ENCODE measurements at regions not wholly inside any gene's neighbourhood (a gene's known extent, or its start where the extent isn't known, plus 50 kb on each side); places are given as distances from the start of the nearest gene placed in this dataset.
"Not testable (repeated sequence)": the region's sequence is repeated elsewhere in the genome, so short reads cannot be mapped to it uniquely, and the experiment has no call there.

DNA sequence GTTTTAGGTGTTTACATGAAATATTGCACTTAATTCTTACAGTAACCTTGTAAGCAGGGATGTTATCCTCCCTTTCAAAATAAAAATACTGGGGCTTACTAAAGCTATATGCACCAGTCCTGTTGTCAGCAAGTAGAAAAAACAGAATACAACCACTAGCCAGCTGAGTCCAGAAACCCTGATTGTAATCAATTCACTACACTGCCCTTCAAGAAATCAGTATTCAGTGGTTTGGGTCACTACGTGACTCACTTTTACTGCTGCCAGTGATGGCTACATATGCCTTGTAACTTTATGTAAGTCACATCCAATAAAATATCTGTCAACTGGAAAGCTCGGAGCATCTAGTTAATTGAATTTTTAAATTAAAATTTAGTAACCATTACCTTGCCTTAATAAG, 376.3 kb upstream of the DEPDC1 start:
- DNase-seq: no peak

DNA sequence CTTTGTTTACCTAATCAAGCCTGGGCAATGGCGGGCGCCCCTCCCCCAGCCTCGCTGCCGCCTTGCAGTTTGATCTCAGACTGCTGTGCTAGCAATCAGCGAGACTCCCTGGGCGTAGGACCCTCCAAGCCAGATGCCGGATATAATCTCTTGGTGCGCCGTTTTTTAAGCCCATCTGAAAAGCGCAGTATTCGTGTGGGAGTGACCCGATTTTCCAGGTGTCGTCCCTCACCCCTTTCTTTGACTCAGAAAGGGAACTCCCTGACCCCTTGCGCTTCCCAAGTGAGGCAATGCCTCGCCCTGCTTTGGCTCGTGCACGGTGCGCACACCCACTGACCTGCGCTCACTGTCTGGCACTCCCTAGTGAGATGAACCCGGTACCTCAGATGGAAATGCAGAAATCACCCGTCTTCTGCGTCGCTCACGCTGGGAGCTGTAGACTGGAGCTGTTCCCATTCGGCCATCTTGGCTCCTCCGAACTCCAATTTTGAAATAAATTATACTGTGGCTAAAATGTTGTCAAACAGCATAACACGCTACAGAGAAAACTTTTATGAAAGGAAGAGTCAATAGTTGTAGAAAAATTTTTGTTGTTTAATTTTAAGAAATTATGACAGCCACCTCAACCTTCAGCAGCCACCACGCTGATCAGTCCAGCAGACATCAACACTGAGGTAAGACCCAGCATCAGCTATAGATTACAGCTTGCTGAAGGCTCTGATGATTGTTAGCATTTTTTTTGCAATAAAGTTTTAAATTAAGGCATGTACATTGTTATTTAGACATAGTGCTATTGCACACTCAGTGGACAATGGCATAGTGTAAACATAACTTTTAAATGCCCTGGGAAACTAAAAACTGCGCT, 384.7 kb upstream of the DEPDC1 start:
- DNase-seq: not testable (repeated sequence)

DNA sequence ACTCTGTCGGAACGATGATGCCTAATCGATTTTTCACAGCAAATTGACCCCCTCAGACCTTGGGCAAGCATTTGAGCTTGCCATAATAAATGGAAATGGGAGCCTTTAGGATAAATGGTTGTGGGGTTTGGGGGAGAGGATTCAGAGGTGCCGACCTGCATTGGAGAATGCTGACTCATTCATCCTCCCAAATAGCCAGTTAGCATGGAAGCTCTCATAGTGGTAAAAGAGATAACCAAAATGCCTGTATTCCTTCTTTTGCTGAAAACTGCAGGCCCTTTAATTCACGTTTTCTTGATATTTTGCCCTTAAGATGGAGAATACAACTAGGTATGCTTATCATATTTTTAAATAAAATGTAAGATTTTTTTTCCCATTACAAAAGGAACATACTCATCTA, 392.6 kb upstream of the DEPDC1 start:
- no peak for DNase-seq

DNA sequence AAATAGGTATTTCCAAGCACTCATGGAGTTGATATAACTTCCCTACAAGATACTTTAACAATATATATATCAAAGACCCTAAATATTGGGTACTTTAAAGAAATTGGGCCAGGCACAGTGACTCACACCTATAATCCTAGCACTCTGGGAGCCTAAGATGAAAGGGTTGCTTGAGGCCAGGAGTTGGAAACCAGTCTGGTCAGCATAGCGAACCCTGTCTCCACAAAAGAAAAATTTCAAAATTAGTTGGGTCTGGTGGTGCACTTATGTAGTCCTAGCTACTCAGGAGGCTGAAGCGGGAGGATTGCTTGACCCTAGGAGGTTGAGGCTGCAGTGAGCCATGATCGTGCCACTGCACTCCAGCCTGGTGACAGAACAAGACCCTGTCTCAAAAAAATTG, 393.9 kb upstream of the DEPDC1 start:
- no peak for DNase-seq

DNA sequence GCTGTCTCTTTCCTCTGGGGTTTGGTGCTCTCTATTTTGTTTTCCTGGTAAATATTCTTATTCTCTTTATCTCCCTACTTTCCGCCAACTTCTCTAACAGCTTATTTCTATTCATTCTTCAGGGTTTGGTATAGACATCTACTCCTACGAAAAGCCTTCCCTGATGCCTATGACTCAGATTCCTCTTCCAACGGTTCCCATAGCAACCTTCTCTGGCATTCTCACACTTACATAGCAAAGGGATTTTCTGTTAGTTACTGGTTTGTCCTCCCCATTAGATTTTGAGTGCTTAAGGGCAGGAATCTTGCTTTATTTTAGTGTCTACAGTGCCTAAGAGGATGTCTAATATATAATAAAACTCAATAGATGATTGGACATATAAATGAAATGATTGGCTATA, 407.6 kb upstream of the DEPDC1 start:
- DNase-seq: no peak

DNA sequence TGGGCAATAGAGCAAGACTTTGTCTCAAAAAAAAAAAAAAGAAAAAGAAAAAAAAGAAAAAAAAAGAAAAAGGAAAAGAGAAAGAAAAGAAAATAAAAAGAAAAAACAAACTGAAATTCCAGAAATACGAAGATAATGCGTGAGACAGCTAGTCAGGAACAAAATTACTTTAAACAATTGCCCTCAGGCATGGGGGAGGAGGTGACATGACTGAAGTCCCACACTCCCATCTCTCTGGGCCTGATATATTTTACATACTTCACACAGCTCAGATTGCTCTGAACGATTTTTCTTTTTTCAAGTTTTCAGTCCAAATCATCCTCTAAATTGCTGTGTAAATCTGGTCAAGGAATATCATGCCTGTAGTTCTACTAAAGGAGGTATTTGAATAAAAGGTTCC, 409.5 kb upstream of the DEPDC1 start:
- DNase-seq: no peak

DNA sequence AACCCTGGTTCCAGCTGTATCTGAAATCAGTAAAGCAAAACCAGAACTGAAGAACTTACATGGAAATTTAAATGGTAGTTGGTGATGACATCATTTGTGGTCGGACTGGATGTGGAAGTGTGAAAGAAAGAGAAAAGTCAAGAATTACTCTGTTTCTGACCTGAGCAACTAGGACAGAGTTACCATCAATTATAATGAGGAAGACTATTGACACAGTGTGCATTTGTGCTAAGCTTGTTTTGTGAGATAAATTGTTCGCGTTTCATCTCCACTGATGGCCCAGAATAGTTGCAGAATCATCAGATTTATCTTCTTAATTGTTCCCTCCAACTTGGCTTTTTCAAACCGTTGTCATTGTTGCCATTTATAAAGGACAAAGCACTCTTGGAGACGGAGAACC, 410.6 kb upstream of the DEPDC1 start:
- DNase-seq: no peak

DNA sequence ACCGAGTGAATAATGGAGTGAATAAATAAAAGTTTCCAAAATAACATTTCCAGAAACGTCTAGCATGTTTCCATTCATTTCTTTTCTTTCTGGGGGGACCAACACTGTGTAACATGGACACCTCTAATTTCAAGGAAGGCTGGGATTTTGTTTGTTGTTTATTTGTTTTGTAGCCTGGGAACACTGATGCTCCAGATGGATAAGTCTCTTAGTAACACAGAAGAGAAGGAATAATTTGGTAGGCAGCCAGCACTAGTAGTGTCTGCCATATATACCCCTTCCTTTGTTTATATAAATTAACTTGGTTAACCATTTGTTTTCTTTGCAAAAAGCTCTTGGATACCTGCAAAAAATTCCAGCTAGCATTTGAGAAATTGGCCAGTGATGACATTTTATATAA, 411.4 kb upstream of the DEPDC1 start:
- DNase-seq: no peak

DNA sequence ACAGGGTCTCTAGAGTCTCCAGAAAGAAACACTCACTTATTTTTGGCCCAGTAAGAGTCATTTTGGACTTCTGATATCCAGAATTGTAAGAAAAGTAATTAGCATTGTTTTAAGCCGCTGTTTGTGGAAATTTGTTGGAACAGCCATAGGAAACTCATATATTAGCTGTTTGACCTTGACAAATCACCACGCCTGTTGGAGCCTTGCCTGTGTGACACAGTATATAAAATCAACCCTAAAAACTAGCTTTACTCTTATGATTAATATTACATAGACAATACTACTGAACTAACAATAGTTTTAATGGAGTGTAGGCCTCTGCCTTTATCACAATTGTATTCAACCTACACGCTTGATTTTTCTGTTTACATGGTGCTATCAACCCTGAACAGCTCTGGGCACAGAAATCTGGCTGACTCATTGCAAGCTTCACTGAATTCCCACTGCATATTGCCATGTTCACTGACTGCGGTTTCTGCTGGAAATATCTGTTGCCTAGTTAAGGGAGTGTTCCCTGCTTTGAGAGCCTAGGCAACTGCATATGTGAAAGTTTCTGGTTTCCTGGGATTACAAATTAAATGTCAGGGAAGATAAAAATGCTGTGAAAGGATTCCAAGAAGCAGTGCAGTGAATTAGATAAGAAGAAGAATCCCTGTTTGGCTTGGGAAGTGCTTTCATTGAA, 419.5 kb upstream of the DEPDC1 start:
- peak; percentile 53 for DNase-seq

DNA sequence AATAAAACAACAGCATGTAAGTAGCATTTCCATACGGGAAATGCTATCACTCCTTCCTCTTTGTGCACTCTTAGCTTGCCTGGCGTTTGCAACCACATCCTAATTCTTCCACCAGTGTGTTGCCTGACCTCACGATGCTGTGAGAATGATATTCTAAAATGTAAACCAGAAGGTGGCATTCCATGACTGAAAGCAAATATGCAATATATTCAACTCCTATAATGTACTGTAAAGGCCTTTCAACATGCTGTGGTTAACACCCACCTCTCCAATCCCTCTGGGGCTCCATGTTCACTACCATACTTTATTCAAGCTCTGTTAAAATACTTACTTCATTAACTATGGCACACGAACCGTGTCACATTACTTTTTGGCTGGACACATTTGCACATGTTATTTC, 420.6 kb upstream of the DEPDC1 start:
- no peak for DNase-seq

DNA sequence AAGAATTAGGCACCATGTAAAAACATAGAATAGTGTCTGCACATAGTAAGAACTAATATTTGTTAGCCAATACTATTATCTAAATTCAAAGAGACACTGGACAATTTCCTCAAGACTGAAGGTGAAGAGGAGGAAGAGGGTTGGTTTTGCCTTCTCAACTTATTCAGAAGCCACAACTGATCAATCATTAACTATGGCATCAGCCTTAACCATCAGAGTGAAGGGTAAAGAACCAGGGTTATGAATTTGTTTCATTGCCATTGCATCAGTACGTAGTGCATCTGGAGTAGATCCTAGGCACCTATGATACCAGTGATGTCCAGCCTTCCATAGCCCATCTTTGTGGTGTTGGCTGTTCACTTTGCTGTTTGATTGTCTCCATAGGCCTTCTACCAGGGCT, 421.7 kb upstream of the DEPDC1 start:
- no peak for DNase-seq

DNA sequence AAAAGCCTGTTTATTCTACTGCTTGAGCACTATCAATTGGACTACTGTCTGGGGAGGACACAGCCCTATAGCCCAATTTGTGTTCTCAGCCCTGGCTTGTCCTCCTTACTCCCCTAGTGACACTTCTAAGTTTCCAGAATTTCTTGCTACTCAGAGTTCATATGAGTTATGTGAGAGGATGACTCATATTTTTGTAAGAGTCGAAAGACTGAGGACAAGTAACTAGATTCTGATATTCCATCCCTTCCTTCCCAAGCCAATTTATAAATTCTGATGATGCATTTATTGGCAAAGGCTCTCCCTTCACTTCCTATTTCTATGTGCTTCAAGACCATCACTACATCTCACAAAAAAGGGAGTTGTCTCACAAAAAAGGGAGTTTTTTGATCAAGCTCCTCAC, 422.2 kb upstream of the DEPDC1 start:
- DNase-seq: no peak

DNA sequence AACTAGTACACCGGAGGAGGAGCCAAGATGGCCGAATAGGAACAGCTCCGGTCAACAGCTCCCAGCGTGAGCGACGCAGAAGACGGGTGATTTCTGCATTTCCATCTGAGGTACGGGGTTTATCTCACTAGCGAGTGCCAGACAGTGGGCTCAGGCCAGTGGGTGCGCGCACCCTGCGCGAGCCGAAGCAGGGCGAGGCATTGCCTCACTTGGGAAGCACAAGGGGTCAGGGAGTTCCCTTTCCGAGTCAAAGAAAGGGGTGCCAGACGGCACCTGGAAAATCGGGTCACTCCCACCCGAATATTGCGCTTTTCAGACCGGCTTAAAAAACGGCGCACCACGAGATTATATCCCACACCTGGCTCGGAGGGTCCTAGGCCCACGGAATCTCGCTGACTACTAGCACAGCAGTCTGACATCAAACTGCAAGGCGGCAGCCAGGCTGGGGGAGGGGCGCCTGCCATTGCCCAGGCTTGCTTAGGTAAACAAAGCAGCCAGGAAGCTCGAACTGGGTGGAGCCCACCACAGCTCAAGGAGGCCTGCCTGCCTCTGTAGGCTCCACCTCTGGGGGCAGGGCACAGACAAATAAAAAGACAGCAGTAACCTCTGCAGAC, 426.7 kb upstream of the DEPDC1 start:
- DNase-seq: not testable (repeated sequence)

DNA sequence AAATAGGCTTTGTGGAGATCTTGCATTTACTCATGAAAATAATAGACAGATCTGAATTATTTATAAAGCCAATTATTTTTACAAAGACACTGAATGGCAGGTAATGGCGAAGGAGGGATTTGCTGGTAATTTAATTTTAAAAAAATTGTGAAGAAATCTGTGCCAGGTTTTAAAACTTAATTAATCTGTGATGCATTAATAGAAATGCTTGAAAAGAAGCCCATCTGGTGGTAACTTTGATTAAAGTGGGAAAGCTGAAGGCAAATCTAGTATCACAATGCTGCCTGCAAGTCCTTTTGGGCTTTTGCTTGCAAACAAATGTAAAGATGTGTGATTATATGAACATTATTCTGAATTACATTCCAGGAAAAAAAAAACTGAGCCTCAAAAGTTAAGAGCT, 433.2 kb upstream of the DEPDC1 start:
- DNase-seq: no peak

DNA sequence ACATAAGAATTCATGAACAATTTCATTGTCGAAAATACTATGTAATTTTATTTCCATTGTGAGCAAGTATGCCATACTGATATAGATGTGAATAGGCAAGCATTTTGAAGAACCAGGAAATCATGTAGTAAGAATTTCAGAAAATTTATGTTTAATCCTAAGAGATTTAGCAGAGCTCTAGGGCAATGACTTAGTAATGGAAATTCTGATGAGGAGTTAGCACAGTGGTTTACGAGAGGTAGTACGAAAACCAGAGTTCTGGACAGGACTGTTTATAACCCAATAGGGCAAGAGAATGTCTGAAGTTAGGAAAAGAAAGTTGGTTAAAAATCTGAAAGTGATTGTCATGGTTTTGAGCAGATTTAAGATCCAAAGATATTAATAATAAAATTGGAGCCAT, 439.6 kb upstream of the DEPDC1 start:
- DNase-seq: no peak

DNA sequence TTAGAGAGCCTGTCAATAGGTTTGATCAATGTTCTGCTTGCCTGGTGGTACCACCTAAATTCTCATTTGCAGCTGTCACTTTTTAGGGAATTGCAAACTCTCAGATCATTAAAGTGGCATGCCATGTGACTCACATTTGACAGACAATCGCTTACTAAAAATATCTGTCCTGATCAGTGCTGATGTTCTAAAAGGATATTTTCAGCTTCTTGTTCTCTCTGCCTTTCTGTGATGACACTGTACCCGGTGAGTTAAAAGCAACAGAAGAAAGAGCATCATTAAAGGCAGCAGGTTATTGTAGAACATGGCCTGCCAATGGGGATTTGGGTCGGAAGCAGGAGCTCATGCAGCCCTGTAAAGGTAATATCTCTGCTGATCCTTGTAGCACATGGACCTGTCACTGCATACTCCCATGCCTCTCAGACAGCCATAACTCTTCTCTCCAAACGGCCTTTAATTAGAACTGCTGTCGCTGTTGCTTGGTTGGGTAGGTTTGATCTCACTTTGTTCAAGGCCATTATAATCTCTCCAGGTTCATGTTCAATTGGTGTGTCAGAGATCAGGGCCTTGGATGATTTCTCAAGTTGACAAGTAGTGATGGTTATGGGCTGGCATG, 441.3 kb upstream of the DEPDC1 start:
- DNase-seq: no peak

DNA sequence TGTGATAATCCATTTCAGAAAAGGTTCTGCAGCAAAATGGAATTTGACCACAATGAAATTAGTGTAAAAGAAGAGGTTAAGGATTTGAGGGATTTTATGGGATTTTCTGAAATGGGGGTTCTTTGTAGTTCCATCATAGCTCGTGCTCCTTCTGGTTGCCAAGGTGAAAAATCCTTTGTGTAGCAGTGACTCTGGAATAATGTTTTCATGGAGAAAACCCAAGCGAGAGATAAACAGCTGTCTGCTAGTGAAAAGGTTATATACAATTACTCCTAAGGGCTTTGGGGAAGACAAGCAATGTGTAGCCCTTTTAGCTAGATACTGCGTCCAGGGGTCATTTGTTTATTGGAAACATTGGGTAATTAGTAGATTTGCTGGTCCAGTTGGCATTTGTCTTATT, 453.2 kb upstream of the DEPDC1 start:
- DNase-seq: no peak

DNA sequence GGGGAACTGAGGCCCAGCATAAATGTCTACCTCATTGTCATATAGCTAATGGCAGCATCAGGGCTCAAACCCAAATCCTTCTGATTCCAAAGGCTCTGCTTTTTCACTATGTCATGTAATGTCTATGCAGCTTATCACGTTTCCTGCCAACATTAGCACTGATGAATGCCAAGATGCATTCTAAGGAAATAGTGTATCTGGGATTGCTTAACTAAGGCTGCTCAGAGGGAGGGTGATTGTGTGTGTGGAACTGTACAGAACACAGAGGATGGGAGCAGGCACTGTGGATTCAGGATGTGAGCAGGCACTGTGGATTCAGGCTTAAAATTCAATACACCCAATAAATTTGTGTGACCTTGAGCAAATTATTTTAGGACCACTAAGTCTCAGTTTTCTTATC, 456.4 kb upstream of the DEPDC1 start:
- no peak for DNase-seq

DNA sequence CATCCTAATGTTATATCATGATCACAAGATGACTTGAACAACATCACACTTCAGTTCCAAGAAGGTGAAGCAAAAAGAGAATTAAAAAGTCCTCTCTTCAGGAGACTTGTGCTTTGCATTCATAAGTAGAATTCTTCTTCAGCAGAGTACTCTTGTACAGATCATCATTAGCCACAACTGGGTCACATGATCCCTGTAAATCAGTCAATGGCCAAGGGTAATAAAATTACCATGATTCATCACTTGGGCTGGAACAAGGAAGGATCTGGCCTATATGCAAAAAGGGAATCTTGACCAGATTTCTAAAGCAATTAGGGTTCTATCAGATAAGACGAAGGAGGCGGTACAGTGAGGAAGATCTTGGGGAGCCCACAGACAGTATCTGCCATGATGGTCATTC, 458.0 kb upstream of the DEPDC1 start:
- no peak for DNase-seq

DNA sequence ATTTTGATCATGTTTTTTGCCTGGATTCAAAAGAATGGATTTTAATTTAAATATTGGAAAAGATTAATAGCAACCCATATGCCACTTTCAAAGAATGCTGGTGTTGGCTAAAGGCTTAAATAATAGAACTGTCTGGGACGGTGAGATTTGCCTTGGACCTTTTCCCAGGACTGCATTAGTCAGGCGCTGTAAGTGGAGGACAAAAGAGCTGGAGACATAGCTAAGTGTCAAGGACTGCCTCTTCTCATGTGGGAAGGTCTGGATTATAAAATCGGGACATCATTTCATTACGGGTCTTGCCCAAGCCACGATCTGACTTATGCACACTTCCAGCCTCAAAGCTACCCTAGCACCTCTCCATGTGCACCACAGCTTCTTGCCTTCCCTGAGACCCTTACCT, 458.5 kb upstream of the DEPDC1 start:
- no peak for DNase-seq

DNA sequence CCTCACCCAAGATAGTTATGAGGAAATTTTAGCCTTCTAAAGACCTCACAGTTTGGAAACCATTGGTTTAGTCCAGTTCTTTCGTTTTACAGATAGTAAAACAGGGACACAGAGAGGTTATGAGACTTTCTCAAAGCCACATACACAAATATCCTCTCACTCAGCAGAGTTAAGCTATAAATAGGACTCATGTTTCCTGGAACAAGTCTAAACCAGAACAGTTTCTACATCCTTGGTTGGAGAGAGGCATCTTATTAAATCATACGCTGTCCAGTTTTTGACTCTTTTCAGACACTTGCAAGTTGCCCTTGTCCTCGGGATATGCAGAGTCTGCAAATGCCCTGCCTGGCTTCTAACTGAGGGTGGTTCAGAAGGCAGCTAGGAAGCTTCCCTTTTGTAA, 462.1 kb upstream of the DEPDC1 start:
- no peak for DNase-seq

DNA sequence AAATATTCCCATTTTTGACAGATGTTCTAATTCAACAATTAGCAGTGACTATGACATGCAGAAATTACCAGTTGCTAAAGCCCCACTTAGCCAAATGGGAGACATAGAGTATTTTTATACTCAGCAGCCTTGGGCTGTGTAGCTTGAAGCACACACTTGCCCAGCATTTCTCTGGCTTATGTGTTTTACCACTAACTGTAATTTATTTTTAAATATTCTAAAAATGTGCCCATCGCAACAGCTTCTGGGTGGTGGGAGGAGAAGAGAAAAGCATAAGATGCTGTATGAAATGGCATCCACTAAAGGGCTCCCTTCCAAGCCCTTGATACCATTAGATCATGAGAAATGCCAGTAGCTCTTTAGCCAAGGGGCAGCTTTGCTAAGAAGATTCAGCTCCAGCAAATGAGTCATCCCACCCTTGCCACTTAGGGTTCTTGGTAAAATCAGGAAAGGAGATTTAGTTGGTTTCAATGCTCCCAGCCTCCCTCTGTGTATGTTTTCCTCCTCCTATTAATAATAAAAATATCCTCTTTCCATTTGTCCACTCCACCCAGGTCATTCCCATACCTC, 462.7 kb upstream of the DEPDC1 start:
- no peak for DNase-seq

DNA sequence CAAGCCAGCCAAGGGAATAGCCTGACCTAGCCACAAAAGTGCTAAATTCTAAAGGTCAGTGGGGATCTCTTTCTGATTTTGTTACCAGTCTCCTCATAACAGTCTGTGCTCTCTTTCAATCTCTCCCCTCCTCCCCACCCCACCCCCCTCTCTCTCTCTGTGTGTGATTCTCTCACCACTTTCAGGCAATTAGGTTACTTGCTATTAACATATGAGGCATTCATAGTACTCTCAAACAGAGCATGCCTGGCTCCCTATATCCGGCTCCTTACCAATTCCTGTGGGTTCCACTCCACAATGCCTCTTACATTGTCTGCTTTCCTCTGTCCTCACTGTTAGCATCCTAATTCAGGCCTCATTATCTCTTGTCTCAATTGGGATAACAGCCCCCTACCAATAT, 464.3 kb upstream of the DEPDC1 start:
- DNase-seq: no peak

Measured in left kidney (tissue), 1 donor.